ENCODE measurements at regions not wholly inside any gene's neighbourhood (a gene's known extent, or its start where the extent isn't known, plus 50 kb on each side); places are given as distances from the start of the nearest gene placed in this dataset.

GRCh38 chr11:44512818-44513217 is 52.6 kb upstream of the CD82 start:
- TF ChIP-seq, protein P1, sequence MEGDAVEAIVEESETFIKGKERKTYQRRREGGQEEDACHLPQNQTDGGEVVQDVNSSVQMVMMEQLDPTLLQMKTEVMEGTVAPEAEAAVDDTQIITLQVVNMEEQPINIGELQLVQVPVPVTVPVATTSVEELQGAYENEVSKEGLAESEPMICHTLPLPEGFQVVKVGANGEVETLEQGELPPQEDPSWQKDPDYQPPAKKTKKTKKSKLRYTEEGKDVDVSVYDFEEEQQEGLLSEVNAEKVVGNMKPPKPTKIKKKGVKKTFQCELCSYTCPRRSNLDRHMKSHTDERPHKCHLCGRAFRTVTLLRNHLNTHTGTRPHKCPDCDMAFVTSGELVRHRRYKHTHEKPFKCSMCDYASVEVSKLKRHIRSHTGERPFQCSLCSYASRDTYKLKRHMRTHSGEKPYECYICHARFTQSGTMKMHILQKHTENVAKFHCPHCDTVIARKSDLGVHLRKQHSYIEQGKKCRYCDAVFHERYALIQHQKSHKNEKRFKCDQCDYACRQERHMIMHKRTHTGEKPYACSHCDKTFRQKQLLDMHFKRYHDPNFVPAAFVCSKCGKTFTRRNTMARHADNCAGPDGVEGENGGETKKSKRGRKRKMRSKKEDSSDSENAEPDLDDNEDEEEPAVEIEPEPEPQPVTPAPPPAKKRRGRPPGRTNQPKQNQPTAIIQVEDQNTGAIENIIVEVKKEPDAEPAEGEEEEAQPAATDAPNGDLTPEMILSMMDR (IDR thresholded peaks at IDR 0.05) = no peak
- no peak for TF ChIP-seq REST (IDR thresholded peaks at IDR 0.05; ENCODE audit: insufficient read depth in 1 of 2, low read depth in 2 of 2, low read length in 1 of 2)
- TF ChIP-seq POLR2AphosphoS5 (IDR thresholded peaks at IDR 0.05; ENCODE audit: low read depth, low read length) = no peak
- TF ChIP-seq SIN3A (IDR thresholded peaks at IDR 0.05; ENCODE audit: borderline replicate concordance, insufficient read depth, low read depth, low read length) = no peak

Measured in Panc1 (cell line).